GM19372 (cell line): ENCODE measurements at regions not wholly inside any gene's neighbourhood (a gene's known extent, or its start where the extent isn't known, plus 50 kb on each side); places are given as distances from the start of the nearest gene placed in this dataset.

ENCODE experiments used
- ATAC-seq: cut with Tn5 transposase; IDR thresholded peaks from one replicate; pipeline ENCODE4 v1.9.1; 2021; ENCODE audit warnings: mild to moderate bottlenecking, low read depth, moderate library complexity; ENCODE audit not compliant: unreplicated experiment

- peak; percentile 90 for ATAC-seq
Observed at GRCh38 chr12:62123721-62124203, 136.4 kb upstream of the USP15 start.

GRCh38 chr12:62127516-62127915 lies 132.7 kb upstream of the USP15 start:
- no peak for ATAC-seq

GRCh38 chr12:62128175-62128975 lies 131.8 kb upstream of the USP15 start:
- no peak for ATAC-seq

GRCh38 chr12:62129291-62129690 lies 130.9 kb upstream of the USP15 start:
- ATAC-seq: no peak

GRCh38 chr12:62130402-62130801 lies 129.8 kb upstream of the USP15 start:
- no peak for ATAC-seq

GRCh38 chr12:62130834-62131552 lies 129.2 kb upstream of the USP15 start:
- no peak for ATAC-seq

GRCh38 chr12:62133440-62133839 lies 126.8 kb upstream of the USP15 start:
- no peak for ATAC-seq

GRCh38 chr12:62135553-62136200 lies 124.5 kb upstream of the USP15 start:
- no peak for ATAC-seq

GRCh38 chr12:62136496-62136895 lies 123.7 kb upstream of the USP15 start:
- no peak for ATAC-seq

GRCh38 chr12:62138527-62138926 lies 121.7 kb upstream of the USP15 start:
- ATAC-seq: no peak

GRCh38 chr12:62146318-62146717 lies 113.9 kb upstream of the USP15 start:
- ATAC-seq: no peak

- ATAC-seq: no peak
Observed at GRCh38 chr12:62158013-62158412, 102.2 kb upstream of the USP15 start.

- no peak for ATAC-seq
Observed at GRCh38 chr12:62158461-62159360, 101.5 kb upstream of the USP15 start.

GRCh38 chr12:62162214-62162613 lies 98.0 kb upstream of the USP15 start:
- no peak for ATAC-seq

GRCh38 chr12:62163368-62163767 lies 96.8 kb upstream of the USP15 start:
- no peak for ATAC-seq

GRCh38 chr12:62164036-62164435 lies 96.2 kb upstream of the USP15 start:
- no peak for ATAC-seq

GRCh38 chr12:62166525-62166924 lies 93.7 kb upstream of the USP15 start:
- ATAC-seq: no peak

- ATAC-seq: no peak
Observed at GRCh38 chr12:62168411-62168810, 91.8 kb upstream of the USP15 start.

GRCh38 chr12:62170241-62170640 lies 90.0 kb upstream of the USP15 start:
- no peak for ATAC-seq
